K562 (cell line): ENCODE measurements at regions not wholly inside any gene's neighbourhood (a gene's known extent, or its start where the extent isn't known, plus 50 kb on each side); places are given as distances from the start of the nearest gene placed in this dataset.

Source experiments
- ATAC-seq: fragments of 200-7000 bp; cut with Tn5 transposase; 3 replicates; pipeline ENCODE4 v1.9.1; 2020; ENCODE audit warnings: moderate library complexity
- BruUV-seq: library from RNA; stranded (reverse); fragments of 400-500 nt; replicated peaks from 2 replicates; lab custom pipeline; 2021; lab: Mats Ljungman, UMichigan
- CTCF ChIA-PET: fragments of 300-600 bp; formaldehyde crosslinking; extraction: SDS; loops from one replicate; lab custom pipeline; 2021; ENCODE audit warnings: low intra/inter-chr PET ratio; lab: Yijun Ruan, JAX
- POLR2A ChIA-PET: fragments of 300-600, 350-650 bp; sonication (Branson Sonifier 250); formaldehyde crosslinking; extraction: SDS; loops from one replicate; lab custom pipeline; 2021; ENCODE audit warnings: antibody characterized with exemption, inconsistent platforms; lab: Yijun Ruan, JAX
- DNase-seq, 4 experiments: peaks; one replicate each; pipeline versions ENCODE4 v3.0.0 to v3.0.0-alpha.2; 2011 to 2018; ENCODE audit warnings: low spot score in 3 of 4, mixed read lengths in 3 of 4; ENCODE audit errors: extremely low read depth in 1 of 4
- FAIRE-seq: peaks from 2 replicates; lab custom pipeline; 2011; peaks lifted over from hg19 to GRCh38; lab: Jason Lieb, UNC
- H2AFZ ChIP-seq: 2 replicates; pipeline ENCODE4 v1.6.0; 2011; ENCODE audit warnings: low read depth, low read length, control low read depth, inconsistent platforms
- H3K27ac ChIP-seq: fragments of 200-600 bp; 3 replicates; pipeline ENCODE4 v1.8.0; 2011; ENCODE audit warnings: low read depth, mild to moderate bottlenecking, control low read depth, inconsistent platforms, low read length, moderate library complexity, mixed read lengths; ENCODE audit errors: extremely low read depth
- H3K27me3 ChIP-seq, 2 experiments: fragments of 300-600 bp in 1 of 2; 2 replicates in 1 of 2; 3 replicates in 1 of 2; pipeline versions ENCODE4 v1.6.0 to v1.8.0; 2011; ENCODE audit warnings: inconsistent platforms in 2 of 2, low read length in 2 of 2, mild to moderate bottlenecking in 1 of 2, mixed read lengths in 1 of 2, moderate library complexity in 1 of 2; ENCODE audit not compliant: control insufficient read depth in 2 of 2, insufficient read depth in 2 of 2
- H3K36me3 ChIP-seq: fragments of 300-600 bp; 3 replicates; pipeline ENCODE4 v1.8.0; 2011; ENCODE audit warnings: mild to moderate bottlenecking, low read length, inconsistent platforms; ENCODE audit not compliant: control insufficient read depth, insufficient read depth
- H3K4me1 ChIP-seq, 2 experiments: fragments of 200-600 bp in 1 of 2; replicated peaks in 1 of 2; 2 replicates in 1 of 2; 3 replicates in 1 of 2; pipeline versions ENCODE4 v1.5.1 to v1.8.0; 2011; ENCODE audit warnings: inconsistent platforms in 2 of 2, low read length in 2 of 2, mild to moderate bottlenecking in 1 of 2, mixed read lengths in 1 of 2, moderate library complexity in 1 of 2; ENCODE audit not compliant: control insufficient read depth in 2 of 2, insufficient read depth in 2 of 2
- H3K4me2 ChIP-seq: 2 replicates; pipeline ENCODE4 v1.6.1; 2011; ENCODE audit warnings: low read length, control low read depth, inconsistent platforms, mixed read lengths; ENCODE audit not compliant: insufficient read depth
- H3K4me3 ChIP-seq: fragments of 200-600 bp; sonication (generic), shearing (Covaris generic); 2 replicates; pipeline ENCODE4 v1.5.1; 2016; ENCODE audit warnings: control low read depth, inconsistent platforms
- H3K79me2 ChIP-seq: fragments of 200-600 bp; 3 replicates; pipeline ENCODE4 v1.8.0; 2011; ENCODE audit warnings: low read length, inconsistent platforms; ENCODE audit not compliant: control insufficient read depth, insufficient read depth
- H3K9ac ChIP-seq, 2 experiments: 2 replicates each; pipeline versions ENCODE4 v1.6.0 to v1.6.1; 2011; ENCODE audit warnings: low read depth in 2 of 2, low read length in 2 of 2, control low read depth in 1 of 2, inconsistent platforms in 1 of 2, mild to moderate bottlenecking in 1 of 2, mixed read lengths in 1 of 2; ENCODE audit not compliant: insufficient read depth in 1 of 2
- H3K9me1 ChIP-seq: one replicate; pipeline ENCODE4 v1.6.0; 2011; ENCODE audit warnings: inconsistent platforms, mild to moderate bottlenecking, low read length, moderate library complexity; ENCODE audit not compliant: control insufficient read depth, insufficient read depth
- H3K9me3 ChIP-seq: replicated peaks from 2 replicates; pipeline ENCODE4 v1.5.1; 2011; ENCODE audit warnings: low read depth, low read length, inconsistent platforms; ENCODE audit not compliant: control insufficient read depth, insufficient read depth
- H4K20me1 ChIP-seq: replicated peaks from 2 replicates; pipeline ENCODE4 v1.6.1; 2011; ENCODE audit warnings: low read length, inconsistent platforms, mixed read lengths; ENCODE audit not compliant: control insufficient read depth, insufficient read depth
- CC2D1A ChIP-seq: fragments of 450-650 bp; IDR thresholded peaks from 2 replicates; pipeline ENCODE4 v1.6.1; 2017; ENCODE audit warnings: mild to moderate bottlenecking
- E4F1 ChIP-seq: fragments of 250-450 bp; sonication (Bioruptor Pico); IDR thresholded peaks from 2 replicates; pipeline ENCODE4 v1.5.0; 2021; ENCODE audit warnings: mild to moderate bottlenecking, borderline replicate concordance
- EP300 ChIP-seq: IDR thresholded peaks from 2 replicates; pipeline ENCODE4 v1.6.1; 2012; ENCODE audit warnings: low read length, improper control_type of control experiment
- HMBOX1 ChIP-seq: sonication (generic); IDR thresholded peaks from 2 replicates; pipeline ENCODE4 v1.6.1; 2016
- IRF1 ChIP-seq: sonication (generic); formaldehyde crosslinking; IDR thresholded peaks from 2 replicates; pipeline ENCODE4 v1.8.0; 2022; ENCODE audit warnings: missing genetic modification reagents, mild to moderate bottlenecking, borderline replicate concordance
- JUN ChIP-seq, 2 experiments: sonication (generic) in 1 of 2; formaldehyde crosslinking in 1 of 2; IDR thresholded peaks; 2 replicates each; pipeline versions ENCODE4 v1.6.1 to v1.8.0; 2012 to 2022; ENCODE audit warnings: borderline replicate concordance in 2 of 2, mild to moderate bottlenecking in 2 of 2, improper control_type of control experiment in 1 of 2, low read depth in 1 of 2, low read length in 1 of 2, missing genetic modification reagents in 1 of 2
- KLF10 ChIP-seq: fragments of 250-450 bp; sonication (Bioruptor Pico); IDR thresholded peaks from 2 replicates; pipeline ENCODE4 v1.6.1; 2021; ENCODE audit warnings: matching md5 sums
- MED1 ChIP-seq: sonication (generic); formaldehyde crosslinking; IDR thresholded peaks from 2 replicates; pipeline ENCODE4 v1.8.1; 2023; ENCODE audit warnings: missing genetic modification reagents, borderline replicate concordance
- MYC ChIP-seq, 2 experiments: fragments of 250-450 bp in 1 of 2; sonication (Bioruptor Pico) in 1 of 2; IDR thresholded peaks; 2 replicates each; pipeline versions ENCODE4 v1.5.1 to v1.6.1; 2012 to 2021; ENCODE audit warnings: low read depth in 2 of 2, borderline replicate concordance in 1 of 2, improper control_type of control experiment in 1 of 2, low read length in 1 of 2, mild to moderate bottlenecking in 1 of 2, moderate library complexity in 1 of 2
- POLR2G ChIP-seq: fragments of 200-400 bp; formaldehyde crosslinking; IDR thresholded peaks from 2 replicates; pipeline ENCODE4 v1.6.1; 2017; ENCODE audit warnings: low read depth, mild to moderate bottlenecking, antibody characterized with exemption, low read length, moderate library complexity
- RBBP5 ChIP-seq: fragments of 200-600 bp; sonication (generic); IDR thresholded peaks from 2 replicates; pipeline ENCODE4 v1.6.1; 2012; ENCODE audit warnings: borderline replicate concordance, mild to moderate bottlenecking, low read length, control low read depth, inconsistent platforms; ENCODE audit not compliant: insufficient read depth, poor library complexity, severe bottlenecking
- RBM14 ChIP-seq: fragments of 200-400 bp; formaldehyde crosslinking; IDR thresholded peaks from 2 replicates; pipeline ENCODE4 v1.6.1; 2018; ENCODE audit warnings: low read depth, mild to moderate bottlenecking, low read length, moderate library complexity, borderline replicate concordance; ENCODE audit not compliant: insufficient read depth
- SAFB2 ChIP-seq: fragments of 200-400 bp; formaldehyde crosslinking; IDR thresholded peaks from 2 replicates; pipeline ENCODE4 v1.6.1; 2018; ENCODE audit warnings: borderline replicate concordance, low read length, low read depth, moderate library complexity; ENCODE audit not compliant: severe bottlenecking
- STAG1 ChIP-seq: sonication (generic); formaldehyde crosslinking; IDR thresholded peaks from 2 replicates; pipeline ENCODE4 v1.5.0; 2020; ENCODE audit warnings: missing genetic modification reagents, borderline replicate concordance
- TAF15 ChIP-seq: fragments of 200-400 bp; formaldehyde crosslinking; IDR thresholded peaks from 2 replicates; pipeline ENCODE4 v1.6.1; 2017; ENCODE audit warnings: mild to moderate bottlenecking, low read depth, low read length, moderate library complexity
- YBX1 ChIP-seq: fragments of 450-650 bp; IDR thresholded peaks from 2 replicates; pipeline ENCODE4 v1.7.1; 2016; ENCODE audit warnings: mild to moderate bottlenecking
- ZNF444 ChIP-seq: fragments of 250-450 bp; sonication (Bioruptor Pico); IDR thresholded peaks from 2 replicates; pipeline ENCODE4 v1.4.0; 2020; ENCODE audit warnings: mild to moderate bottlenecking, moderate library complexity
- ZNF583 ChIP-seq: fragments of 250-450 bp; sonication (Bioruptor Pico); IDR thresholded peaks from 2 replicates; pipeline ENCODE4 v1.4.0; 2020
- WGBS: fragments of 100-300 bp; shearing (Covaris generic); methylation state at CpG from one replicate; pipeline ENCODE4 v1.1.6; 2016; ENCODE audit warnings: low coverage, mixed read lengths; ENCODE audit not compliant: insufficient coverage; ENCODE audit errors: missing lambda C conversion rate; 5-methylcytosine and 5-hydroxymethylcytosine counted together
- in situ Hi-C: fragments of 300-500 bp; cut with MboI; formaldehyde crosslinking; loops from 4 replicates; pipeline ENCODE4 v1.15.0; 2018; ENCODE audit warnings: inconsistent platforms, mixed read lengths
- intact Hi-C: fragments of 100-400 bp; cut with micrococcal nuclease; formaldehyde crosslinking; loops from 2 replicates; pipeline ENCODE4 v1.14.2; 2022

GRCh38 chr1:101331794-101332193, 95.0 kb downstream of the S1PR1 start:
- H3K4me3 ChIP-seq = no peak overlapping the region
- H3K79me2 ChIP-seq = no peaks in the 10 kb centered on the region
- no peaks in the 10 kb centered on the region for H3K27me3 ChIP-seq
- TF ChIP-seq RBM14 (no peak), SAFB2 (no peak), HMBOX1 (no peak), MED1 (CRISPR knock-in tag) (no peak), TAF15 (no peak), E4F1 (CRISPR knock-in tag) (no peak), POLR2G (no peak), YBX1 (no peak), JUN (IDR thresholded peaks at IDR 0.05; ENCODE audit: borderline replicate concordance, low read depth, low read length) (no peak), JUN (CRISPR knock-in tag; IDR thresholded peaks at IDR 0.05; ENCODE audit: borderline replicate concordance) (no peak), CC2D1A (no peak), MYC (IDR thresholded peaks at IDR 0.05; ENCODE audit: low read depth, low read length) (no peak), MYC (CRISPR knock-in tag; IDR thresholded peaks at IDR 0.05; ENCODE audit: borderline replicate concordance, low read depth) (no peak), STAG1 (CRISPR knock-in tag) (no peak), KLF10 (CRISPR knock-in tag) (no peak), RBBP5 (no peak), ZNF583 (CRISPR knock-in tag) (no peak), IRF1 (CRISPR knock-in tag) (no peak), ZNF444 (CRISPR knock-in tag) (no peak), EP300 (no peak)
- H3K9me1 ChIP-seq = no peaks in the 10 kb centered on the region
- H3K4me1 ChIP-seq = no peaks in the 10 kb centered on the region; a peak in 1 of 5 replicates
- intact Hi-C loops = no loop called here
- H3K27ac ChIP-seq = no peak overlapping the region
- ChIA-PET POLR2A (no interaction called here), CTCF (no interaction called here)
- no peak overlapping the region for H3K9ac ChIP-seq
- H2AFZ ChIP-seq = no peak overlapping the region
- BruUV-seq = no TSS peak
- FAIRE-seq (no peak), DNase-seq (no peak), ATAC-seq (no peak)
- H3K36me3 ChIP-seq = no peaks in the 10 kb centered on the region
- H3K4me2 ChIP-seq = no peak overlapping the region
- in situ Hi-C loops = no loop called here
- no peaks in the 10 kb centered on the region for H3K9me3 ChIP-seq
- 0% methylated on average over 2 of the region's 2 CpGs for WGBS
- no peaks in the 10 kb centered on the region for H4K20me1 ChIP-seq
